SK-N-SH (cell line): ENCODE measurements at regions not wholly inside any gene's neighbourhood (a gene's known extent, or its start where the extent isn't known, plus 50 kb on each side); places are given as distances from the start of the nearest gene placed in this dataset.

Experiments
- MXI1 ChIP-seq: IDR thresholded peaks from 2 replicates; pipeline ENCODE4 v1.6.1; 2012; ENCODE audit warnings: mild to moderate bottlenecking, low read depth, low read length, improper control_type of control experiment
- POLR2AphosphoS5 ChIP-seq: IDR thresholded peaks from 2 replicates; pipeline ENCODE4 v1.6.1; 2012; ENCODE audit warnings: low read depth, low read length
- TF ChIP-seq, protein P1 (sequence below): fragments of 200-600 bp; sonication (generic); IDR thresholded peaks from 2 replicates; pipeline ENCODE4 v1.6.1; 2017; ENCODE audit warnings: antibody characterized with exemption, mild to moderate bottlenecking, moderate library complexity

GRCh38 chr10:61120805-61121204 is 176.8 kb upstream of the RHOBTB1 start:
- TF ChIP-seq, protein P1, sequence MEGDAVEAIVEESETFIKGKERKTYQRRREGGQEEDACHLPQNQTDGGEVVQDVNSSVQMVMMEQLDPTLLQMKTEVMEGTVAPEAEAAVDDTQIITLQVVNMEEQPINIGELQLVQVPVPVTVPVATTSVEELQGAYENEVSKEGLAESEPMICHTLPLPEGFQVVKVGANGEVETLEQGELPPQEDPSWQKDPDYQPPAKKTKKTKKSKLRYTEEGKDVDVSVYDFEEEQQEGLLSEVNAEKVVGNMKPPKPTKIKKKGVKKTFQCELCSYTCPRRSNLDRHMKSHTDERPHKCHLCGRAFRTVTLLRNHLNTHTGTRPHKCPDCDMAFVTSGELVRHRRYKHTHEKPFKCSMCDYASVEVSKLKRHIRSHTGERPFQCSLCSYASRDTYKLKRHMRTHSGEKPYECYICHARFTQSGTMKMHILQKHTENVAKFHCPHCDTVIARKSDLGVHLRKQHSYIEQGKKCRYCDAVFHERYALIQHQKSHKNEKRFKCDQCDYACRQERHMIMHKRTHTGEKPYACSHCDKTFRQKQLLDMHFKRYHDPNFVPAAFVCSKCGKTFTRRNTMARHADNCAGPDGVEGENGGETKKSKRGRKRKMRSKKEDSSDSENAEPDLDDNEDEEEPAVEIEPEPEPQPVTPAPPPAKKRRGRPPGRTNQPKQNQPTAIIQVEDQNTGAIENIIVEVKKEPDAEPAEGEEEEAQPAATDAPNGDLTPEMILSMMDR: no peak
- TF ChIP-seq POLR2AphosphoS5: no peak
- TF ChIP-seq MXI1: no peak
